OCI-LY7 (cell line): ENCODE measurements at regions not wholly inside any gene's neighbourhood (a gene's known extent, or its start where the extent isn't known, plus 50 kb on each side); places are given as distances from the start of the nearest gene placed in this dataset.

Experiments used
- BruUV-seq: library from RNA; stranded (reverse); fragments of 400-500 nt; replicated peaks from 2 replicates; lab custom pipeline; 2021; lab: Mats Ljungman, UMichigan
- CTCF ChIA-PET: fragments of 300-600 bp; sonication (Branson Sonifier 250); formaldehyde crosslinking; loops from one replicate; lab custom pipeline; 2022; ENCODE audit warnings: antibody characterized with exemption; ENCODE audit not compliant: unreplicated experiment; lab: Charles Lee
- POLR2A ChIA-PET: fragments of 300-600 bp; sonication (Branson Sonifier 250); formaldehyde crosslinking; loops from one replicate; lab custom pipeline; 2022; ENCODE audit warnings: antibody characterized with exemption; lab: Charles Lee
- DNase-seq: peaks from one replicate; pipeline ENCODE4 v3.0.0-alpha.2; 2015; ENCODE audit warnings: low spot score
- H2AFZ ChIP-seq: fragments of 200-600 bp; sonication (generic), shearing (Covaris generic); 2 replicates; pipeline ENCODE4 v1.6.1; 2014; ENCODE audit warnings: mild to moderate bottlenecking, antibody characterized with exemption, low read length, moderate library complexity
- H3K27ac ChIP-seq: fragments of 200-600 bp; sonication (generic); 2 replicates; pipeline ENCODE4 v1.5.1; 2014; ENCODE audit warnings: mixed run types, low read depth, mild to moderate bottlenecking, moderate library complexity, low read length, inconsistent platforms; ENCODE audit not compliant: poor library complexity, severe bottlenecking
- H3K36me3 ChIP-seq: fragments of 200-600 bp; sonication (generic); 2 replicates; pipeline ENCODE4 v1.6.1; 2014; ENCODE audit warnings: mild to moderate bottlenecking, antibody characterized with exemption, low read length, moderate library complexity, mixed read lengths; ENCODE audit not compliant: insufficient read depth
- H3K4me1 ChIP-seq: fragments of 200-600 bp; sonication (generic); 2 replicates; pipeline ENCODE4 v1.5.1; 2014; ENCODE audit warnings: mild to moderate bottlenecking, low read length; ENCODE audit not compliant: insufficient read depth, poor library complexity, severe bottlenecking
- H3K4me2 ChIP-seq: fragments of 200-600 bp; sonication (generic); 2 replicates; pipeline ENCODE4 v1.6.1; 2014; ENCODE audit warnings: mild to moderate bottlenecking, low read length
- H3K4me3 ChIP-seq: fragments of 200-600 bp; sonication (generic); 2 replicates; pipeline ENCODE4 v1.5.1; 2014; ENCODE audit warnings: mild to moderate bottlenecking, low read depth, low read length; ENCODE audit not compliant: poor library complexity, severe bottlenecking
- H3K79me2 ChIP-seq: fragments of 200-600 bp; sonication (generic); 2 replicates; pipeline ENCODE4 v1.6.1; 2016; ENCODE audit warnings: low read depth, mild to moderate bottlenecking, low read length, moderate library complexity, mixed read lengths; ENCODE audit not compliant: insufficient read depth
- H3K9me2 ChIP-seq: fragments of 200-600 bp; sonication (generic); 2 replicates; pipeline ENCODE4 v1.6.1; 2016; ENCODE audit warnings: mild to moderate bottlenecking, low read length, mixed read lengths; ENCODE audit not compliant: insufficient read depth
- H3K9me3 ChIP-seq: fragments of 200-600 bp; sonication (generic); 2 replicates; pipeline ENCODE4 v1.6.1; 2014; ENCODE audit warnings: mild to moderate bottlenecking, mixed run types, low read length, mixed read lengths
- H4K20me1 ChIP-seq: fragments of 200-600 bp; sonication (generic); 2 replicates; pipeline ENCODE4 v1.6.1; 2014; ENCODE audit warnings: mild to moderate bottlenecking, antibody characterized with exemption, low read length, moderate library complexity, mixed read lengths; ENCODE audit not compliant: insufficient read depth
- EZH2phosphoT487 ChIP-seq: fragments of 200-600 bp; sonication (generic); IDR thresholded peaks from 2 replicates; pipeline ENCODE4 v1.6.1; 2018; ENCODE audit warnings: low read depth, borderline replicate concordance, mild to moderate bottlenecking, mixed run types, antibody characterized with exemption, low read length, moderate library complexity, mixed read lengths
- intact Hi-C: fragments of 100-400 bp; cut with micrococcal nuclease; formaldehyde crosslinking; loops from one replicate; pipeline ENCODE4 v1.10.0; 2022; ENCODE audit not compliant: unreplicated experiment
- TF ChIP-seq, protein P1 (sequence below): fragments of 200-600 bp; sonication (generic); conservative IDR thresholded peaks from 2 replicates; pipeline ENCODE4 v1.5.1; 2014; ENCODE audit warnings: mild to moderate bottlenecking, antibody characterized with exemption, low read length, moderate library complexity, mixed read lengths

DNA sequence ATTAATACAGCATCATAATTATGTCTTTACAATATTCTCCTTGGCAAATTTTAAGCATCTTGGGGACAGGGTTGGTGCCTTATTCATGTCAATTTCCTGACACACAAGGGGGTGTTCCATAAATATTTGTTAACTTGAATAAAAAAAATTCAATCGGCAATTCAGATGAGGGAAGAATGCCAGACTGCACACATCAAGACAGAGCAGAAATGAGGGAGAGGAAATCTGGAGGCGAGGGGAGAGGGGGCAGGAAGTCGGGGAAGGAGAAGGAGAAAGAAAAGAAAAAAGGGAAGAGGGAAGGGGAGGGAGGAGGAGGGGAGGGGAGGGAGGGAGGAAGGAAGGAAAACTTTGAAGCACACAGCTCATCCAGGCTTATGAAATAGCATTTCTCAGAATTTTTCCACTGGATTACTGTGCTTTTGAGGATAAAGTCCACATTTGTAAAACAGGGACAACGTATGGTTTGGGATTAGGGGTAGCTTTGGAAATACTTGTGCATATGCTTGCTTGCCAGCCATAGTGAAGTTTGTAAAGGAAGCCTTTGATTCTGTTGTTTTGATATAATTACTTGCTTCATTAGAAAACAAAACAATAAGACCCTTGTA is 362.1 kb downstream of the SAMD5 start:
- no peak overlapping the region for H3K4me2 ChIP-seq
- intact Hi-C loops: no loop called here
- no peak overlapping the region for H3K4me3 ChIP-seq
- ChIA-PET CTCF (no interaction called here), POLR2A (no interaction called here)
- H3K36me3 ChIP-seq: no peaks in the 10 kb centered on the region
- H3K27ac ChIP-seq: no peak overlapping the region
- H2AFZ ChIP-seq: no peak overlapping the region
- no peaks in the 10 kb centered on the region for H4K20me1 ChIP-seq
- H3K9me2 ChIP-seq: no peaks in the 10 kb centered on the region
- H3K9me3 ChIP-seq: no peaks in the 10 kb centered on the region
- TF ChIP-seq EZH2phosphoT487: no peak
- TF ChIP-seq, protein P1, sequence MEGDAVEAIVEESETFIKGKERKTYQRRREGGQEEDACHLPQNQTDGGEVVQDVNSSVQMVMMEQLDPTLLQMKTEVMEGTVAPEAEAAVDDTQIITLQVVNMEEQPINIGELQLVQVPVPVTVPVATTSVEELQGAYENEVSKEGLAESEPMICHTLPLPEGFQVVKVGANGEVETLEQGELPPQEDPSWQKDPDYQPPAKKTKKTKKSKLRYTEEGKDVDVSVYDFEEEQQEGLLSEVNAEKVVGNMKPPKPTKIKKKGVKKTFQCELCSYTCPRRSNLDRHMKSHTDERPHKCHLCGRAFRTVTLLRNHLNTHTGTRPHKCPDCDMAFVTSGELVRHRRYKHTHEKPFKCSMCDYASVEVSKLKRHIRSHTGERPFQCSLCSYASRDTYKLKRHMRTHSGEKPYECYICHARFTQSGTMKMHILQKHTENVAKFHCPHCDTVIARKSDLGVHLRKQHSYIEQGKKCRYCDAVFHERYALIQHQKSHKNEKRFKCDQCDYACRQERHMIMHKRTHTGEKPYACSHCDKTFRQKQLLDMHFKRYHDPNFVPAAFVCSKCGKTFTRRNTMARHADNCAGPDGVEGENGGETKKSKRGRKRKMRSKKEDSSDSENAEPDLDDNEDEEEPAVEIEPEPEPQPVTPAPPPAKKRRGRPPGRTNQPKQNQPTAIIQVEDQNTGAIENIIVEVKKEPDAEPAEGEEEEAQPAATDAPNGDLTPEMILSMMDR: no peak
- no peak for DNase-seq
- no peaks in the 10 kb centered on the region for H3K79me2 ChIP-seq
- no peaks in the 10 kb centered on the region for H3K4me1 ChIP-seq
- BruUV-seq: no TSS peak

DNA sequence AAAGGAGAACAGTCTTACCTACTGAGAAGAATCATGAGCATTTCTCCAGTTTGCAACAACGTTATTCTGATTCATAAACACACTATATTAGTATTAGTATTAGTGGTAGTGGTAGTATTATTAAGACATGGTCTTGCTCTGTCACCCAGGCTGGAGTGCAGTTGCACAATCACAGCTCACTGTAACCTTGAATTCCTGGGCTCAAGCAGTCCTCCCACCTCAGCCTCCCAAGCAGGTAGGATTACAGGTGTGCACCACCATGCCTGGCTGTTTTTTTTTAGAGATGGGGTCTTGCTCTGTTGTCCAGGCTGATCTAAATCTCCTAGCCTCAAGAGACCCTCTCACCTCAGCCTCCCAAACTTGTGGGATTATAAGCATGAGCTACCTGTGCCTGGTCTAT is 363.5 kb downstream of the SAMD5 start:
- Histone ChIP-seq H3K9me2 (no peaks in the 10 kb centered on the region), H4K20me1 (no peaks in the 10 kb centered on the region), H3K4me3 (no peak overlapping the region), H2AFZ (no peak overlapping the region), H3K27ac (no peak overlapping the region), H3K36me3 (no peaks in the 10 kb centered on the region), H3K79me2 (no peaks in the 10 kb centered on the region), H3K9me3 (no peaks in the 10 kb centered on the region), H3K4me2 (no peak overlapping the region), H3K4me1 (no peaks in the 10 kb centered on the region)
- TF ChIP-seq, protein P1: no peak
- no peak for TF ChIP-seq EZH2phosphoT487
- POLR2A ChIA-PET: interaction anchor here (0.7 kb wide), 1 partner anchor 565 kb away, joined by 3 read pairs; no protein-coding TSS in a partner anchor
- BruUV-seq: no TSS peak
- CTCF ChIA-PET: no interaction called here
- DNase-seq: no peak
- intact Hi-C loops: no loop called here

DNA sequence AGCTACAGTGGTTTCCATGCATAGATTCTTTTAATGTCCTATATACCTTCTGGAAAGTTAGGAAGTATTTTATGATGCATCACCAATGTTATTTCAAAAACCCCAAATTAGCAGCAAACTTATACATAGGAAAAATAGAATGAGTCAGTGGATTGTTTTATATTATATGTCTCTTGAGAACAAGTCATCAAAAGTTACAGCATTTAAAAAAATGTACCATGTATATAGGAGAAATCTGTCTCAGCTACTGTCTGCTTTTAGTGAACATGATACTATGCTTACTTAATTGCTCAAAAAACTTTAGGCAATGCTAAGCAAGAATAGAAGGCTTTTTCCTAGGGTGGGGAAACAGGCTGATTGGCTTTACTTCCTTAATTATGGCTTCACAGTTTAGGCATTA is 365.3 kb downstream of the SAMD5 start:
- no peak overlapping the region for H2AFZ ChIP-seq
- intact Hi-C loops: no loop called here
- DNase-seq: no peak
- H4K20me1 ChIP-seq: no peaks in the 10 kb centered on the region
- no peaks in the 10 kb centered on the region for H3K9me2 ChIP-seq
- ChIA-PET CTCF (no interaction called here), POLR2A (interaction anchor here (0.6 to 0.8 kb wide), 2 partner anchors 8 to 69 kb away, joined by 3 read pairs; no protein-coding TSS in a partner anchor)
- no peaks in the 10 kb centered on the region for H3K9me3 ChIP-seq
- H3K79me2 ChIP-seq: no peaks in the 10 kb centered on the region
- TF ChIP-seq EZH2phosphoT487: no peak
- TF ChIP-seq, protein P1: no peak
- H3K36me3 ChIP-seq: no peaks in the 10 kb centered on the region
- no peak overlapping the region for H3K4me2 ChIP-seq
- no peaks in the 10 kb centered on the region for H3K4me1 ChIP-seq
- BruUV-seq: no TSS peak
- no peak overlapping the region for H3K4me3 ChIP-seq
- H3K27ac ChIP-seq: no peak overlapping the region
